GM21423 (cell line): ENCODE measurements at regions not wholly inside any gene's neighbourhood (a gene's known extent, or its start where the extent isn't known, plus 50 kb on each side); places are given as distances from the start of the nearest gene placed in this dataset.
"Not testable (repeated sequence)": the region's sequence is repeated elsewhere in the genome, so short reads cannot be mapped to it uniquely, and the experiment has no call there.

ENCODE experiments used
- ATAC-seq: cut with Tn5 transposase; IDR thresholded peaks from one replicate; pipeline ENCODE4 v1.9.1; 2021; ENCODE audit warnings: mild to moderate bottlenecking, moderate library complexity; ENCODE audit not compliant: unreplicated experiment

DNA sequence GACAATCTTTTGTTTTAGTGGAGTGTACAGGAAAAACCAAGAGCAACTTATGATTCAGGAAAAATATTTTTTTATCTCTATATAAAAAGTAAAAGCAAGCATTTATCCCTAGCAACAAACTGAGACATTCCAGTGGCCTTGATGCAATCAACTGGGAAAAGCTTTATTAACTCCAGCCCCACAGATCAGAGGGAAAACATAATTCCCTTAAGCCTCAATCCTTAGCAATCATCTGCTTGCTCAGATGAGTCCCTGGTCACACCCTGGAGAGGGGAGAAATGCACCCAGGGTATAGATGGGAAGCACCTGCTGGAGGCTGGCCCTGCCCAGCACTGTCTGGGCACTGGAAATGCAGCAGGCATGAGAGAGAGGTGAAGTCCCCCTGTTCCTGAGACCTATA is 636.6 kb downstream of the TNS3 start:
- no peak for ATAC-seq

GRCh38 chr7:46943996-46944395 is 637.9 kb downstream of the TNS3 start:
- no peak for ATAC-seq

GRCh38 chr7:46942574-46942973 is 639.3 kb downstream of the TNS3 start:
- ATAC-seq, result no peak

GRCh38 chr7:46940178-46940577 is 641.7 kb downstream of the TNS3 start:
- ATAC-seq, result no peak

DNA sequence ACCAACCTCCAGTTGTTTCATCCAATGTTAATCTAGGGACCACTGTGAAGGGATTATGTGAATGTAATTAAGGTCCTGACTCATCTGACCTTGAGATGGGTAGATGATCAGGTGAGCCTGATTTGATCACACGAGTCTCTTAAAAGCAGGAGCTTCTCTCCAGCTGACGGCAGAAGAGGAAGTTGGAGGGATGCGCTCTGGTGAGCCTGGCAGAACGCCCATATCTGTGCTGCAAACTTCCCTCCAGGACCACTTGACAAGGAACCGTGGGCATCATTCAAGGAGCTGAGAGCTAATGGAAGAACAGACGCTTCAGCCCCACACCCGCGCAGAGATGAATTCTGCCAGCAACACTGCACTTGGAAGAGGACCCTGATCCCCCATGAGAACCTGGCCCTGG is 642.4 kb downstream of the TNS3 start:
- ATAC-seq, result no peak

- ATAC-seq, result no peak
These were observed 642.8 kb downstream of the TNS3 start for GRCh38 chr7:46939089-46939488.

DNA sequence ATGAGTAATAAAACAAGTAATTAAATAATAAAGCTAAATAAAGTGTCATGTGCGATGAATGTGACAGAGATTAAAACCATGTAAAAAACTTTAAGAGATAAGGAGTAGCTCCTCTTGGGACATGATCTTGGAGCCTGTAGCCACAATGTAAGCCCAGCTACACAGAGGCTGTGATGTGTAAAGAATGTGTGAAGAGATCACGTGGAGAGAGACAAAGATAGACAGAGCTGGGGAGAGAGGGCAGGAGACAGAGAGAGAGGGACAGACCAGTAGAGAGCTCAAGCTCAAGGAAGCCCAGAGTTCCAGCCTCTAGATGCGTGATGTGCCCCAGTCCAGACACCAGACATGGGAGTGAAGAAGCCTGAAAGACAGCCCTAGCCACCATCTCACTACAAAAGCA is 644.1 kb downstream of the TNS3 start:
- no peak for ATAC-seq

- no peak for ATAC-seq
These were observed 647.6 kb downstream of the TNS3 start for GRCh38 chr7:46934198-46934825.

DNA sequence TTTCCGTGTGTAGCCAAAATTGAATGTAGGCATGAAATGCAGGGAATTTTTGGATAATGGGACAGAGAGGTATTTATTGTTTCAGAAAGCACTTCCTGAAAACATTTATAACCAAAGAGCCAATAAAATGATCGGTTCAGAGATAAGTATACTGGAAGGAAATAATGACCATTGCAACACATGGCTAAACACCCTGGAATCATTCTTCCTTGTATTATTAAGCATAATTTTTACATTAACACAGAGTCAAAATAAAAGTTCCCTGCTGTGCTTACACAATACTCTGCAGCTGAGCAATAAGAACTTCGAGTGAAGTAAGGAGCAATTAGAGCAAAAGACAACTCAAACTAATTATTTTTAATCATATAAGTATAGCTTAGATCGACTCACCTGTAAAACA is 648.3 kb downstream of the TNS3 start:
- ATAC-seq, result no peak

- no peak for ATAC-seq
These were observed 649.1 kb downstream of the TNS3 start for GRCh38 chr7:46932676-46933424.

DNA sequence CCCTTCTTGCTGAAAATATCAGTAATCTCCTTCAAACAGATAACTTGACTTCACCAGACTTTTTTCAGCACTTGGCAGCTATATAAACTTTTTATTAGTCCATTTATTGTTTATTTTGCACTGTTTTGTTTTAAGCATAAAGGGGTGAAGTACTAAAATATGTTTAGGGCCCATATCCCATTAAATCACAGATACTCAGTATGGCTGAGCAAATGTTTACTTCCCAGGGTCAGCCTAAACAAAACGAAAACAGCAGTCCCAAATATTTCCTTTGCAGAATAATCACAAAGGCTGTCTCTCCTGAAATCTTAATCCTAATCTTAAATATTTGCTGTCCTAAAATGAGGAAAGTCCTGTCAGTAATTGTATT is 649.6 kb downstream of the TNS3 start:
- ATAC-seq, result no peak

DNA sequence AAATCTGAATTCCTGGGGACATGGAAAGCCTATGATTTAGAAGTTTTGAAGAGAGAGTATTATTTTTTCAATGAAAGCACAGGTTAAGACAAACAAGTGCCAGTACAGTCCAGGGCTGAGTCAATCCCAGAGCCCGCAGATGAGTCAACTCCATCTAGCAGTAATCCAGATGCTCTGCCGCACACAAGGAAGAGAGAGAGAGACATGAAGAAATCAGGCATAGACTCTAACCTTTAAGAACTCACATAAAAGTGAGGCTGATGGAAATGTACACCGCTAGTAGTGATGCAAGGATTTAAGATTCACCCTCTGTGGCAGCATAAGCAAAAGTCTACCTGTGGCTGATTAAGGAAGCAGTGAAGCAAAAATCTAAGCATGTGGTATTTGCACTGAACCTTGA is 651.5 kb downstream of the TNS3 start:
- ATAC-seq, result no peak

- ATAC-seq, result no peak
These were observed 652.6 kb downstream of the TNS3 start for GRCh38 chr7:46929359-46929758.

DNA sequence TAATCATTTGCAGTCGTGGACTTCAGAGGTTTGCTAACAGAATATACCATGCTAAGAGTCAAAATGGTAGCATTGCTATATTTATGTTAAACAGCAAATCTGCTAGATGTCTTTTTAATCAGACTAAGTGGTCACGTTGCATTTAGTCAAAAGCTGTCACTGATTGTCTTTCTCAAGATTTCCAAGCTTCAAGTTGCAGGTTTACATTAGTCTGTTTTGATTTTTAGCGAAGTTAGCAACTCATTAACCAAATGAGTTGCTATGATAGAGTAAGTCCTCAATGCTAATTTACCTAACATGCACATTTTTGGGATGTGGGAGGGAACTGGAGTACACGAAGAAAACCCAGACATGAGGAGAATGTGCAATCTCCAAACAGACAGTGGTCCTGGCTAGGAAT is 653.2 kb downstream of the TNS3 start:
- no peak for ATAC-seq

GRCh38 chr7:46927131-46927810 is 654.6 kb downstream of the TNS3 start:
- ATAC-seq, result no peak

DNA sequence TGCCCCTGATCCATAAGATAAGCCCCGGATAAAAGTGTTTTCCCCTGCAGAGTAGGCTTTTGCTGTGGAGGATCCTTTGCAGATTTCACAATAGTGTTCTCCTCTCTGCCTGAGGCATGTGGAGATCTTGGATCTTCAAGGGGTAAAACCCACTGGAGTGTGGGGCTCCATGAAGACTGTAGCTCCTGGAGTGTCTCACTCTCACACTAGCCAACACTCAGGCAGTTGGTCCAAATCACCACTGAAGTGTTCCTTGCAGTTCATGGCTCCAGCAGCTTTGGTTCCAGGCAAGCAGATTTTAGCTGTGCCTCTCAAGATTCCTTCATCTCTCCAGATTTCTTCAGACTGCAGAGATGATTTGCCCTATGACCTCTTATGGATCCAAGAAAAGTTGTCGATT is 665.3 kb downstream of the TNS3 start:
- no peak for ATAC-seq

DNA sequence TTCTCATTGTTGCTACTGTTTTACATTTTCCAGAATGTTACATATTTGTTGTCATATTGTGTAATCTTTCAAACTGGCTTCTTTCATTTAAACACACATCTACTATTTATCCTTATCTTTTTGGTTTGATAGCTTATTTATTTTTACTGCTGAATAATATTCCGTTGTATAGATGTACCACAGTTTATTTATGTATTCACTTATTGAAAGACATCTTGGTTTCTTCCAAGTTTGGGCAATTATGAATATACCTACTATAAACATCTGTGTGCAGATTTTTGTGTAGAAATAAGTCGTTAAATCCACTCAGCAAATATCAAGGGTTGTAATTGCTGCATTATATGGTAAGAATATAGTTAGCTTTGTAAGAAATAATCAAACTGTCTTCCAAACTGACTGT is 669.2 kb downstream of the TNS3 start:
- no peak for ATAC-seq

GRCh38 chr7:46909601-46910051 is 672.3 kb downstream of the TNS3 start:
- ATAC-seq, result no peak

- ATAC-seq, result no peak
These were observed 673.1 kb downstream of the TNS3 start for GRCh38 chr7:46908770-46909169.

DNA sequence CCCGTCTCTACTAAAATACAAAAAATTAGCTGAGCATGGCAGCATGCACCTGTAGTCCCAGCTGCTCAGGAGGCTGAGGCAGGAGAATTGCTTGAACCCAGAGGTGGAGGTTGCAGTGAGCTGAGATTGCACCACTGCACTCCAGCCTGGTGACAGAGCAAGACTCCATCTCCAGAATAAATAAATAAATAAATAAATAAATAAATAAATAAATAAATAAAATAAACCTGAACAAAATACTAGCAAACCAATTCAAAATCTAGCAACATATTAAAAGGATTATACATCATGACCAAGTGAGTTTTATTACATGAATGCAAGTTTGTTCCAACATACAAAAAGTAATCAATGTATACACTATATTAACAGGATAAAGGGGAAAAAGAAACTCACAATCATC is 677.4 kb downstream of the TNS3 start:
- not testable (repeated sequence) for ATAC-seq

- no peak for ATAC-seq
These were observed 679.4 kb downstream of the TNS3 start for GRCh38 chr7:46902463-46902862.
